Adipocyte (in vitro differentiated cells): ENCODE measurements at regions not wholly inside any gene's neighbourhood (a gene's known extent, or its start where the extent isn't known, plus 50 kb on each side); places are given as distances from the start of the nearest gene placed in this dataset.
"Not testable (repeated sequence)": the region's sequence is repeated elsewhere in the genome, so short reads cannot be mapped to it uniquely, and the experiment has no call there.

Experiments used
- DNase-seq: peaks from one replicate; pipeline ENCODE4 v3.0.0-alpha.2; 2015; ENCODE audit warnings: low read depth
- H3K27me3 ChIP-seq: replicated peaks from 2 replicates; pipeline ENCODE4 v1.7.0; 2013; ENCODE audit warnings: mild to moderate bottlenecking, low read length, moderate library complexity; ENCODE audit not compliant: control insufficient read depth, insufficient read depth
- H3K36me3 ChIP-seq: 2 replicates; pipeline ENCODE4 v1.7.0; 2013; ENCODE audit warnings: low read length, mild to moderate bottlenecking, moderate library complexity; ENCODE audit not compliant: control insufficient read depth, insufficient read depth, severe bottlenecking
- H3K4me1 ChIP-seq: 2 replicates; pipeline ENCODE4 v1.7.0; 2013; ENCODE audit warnings: mild to moderate bottlenecking, low read length, moderate library complexity; ENCODE audit not compliant: control insufficient read depth, insufficient read depth
- H3K4me3 ChIP-seq: 2 replicates; pipeline ENCODE4 v1.7.0; 2013; ENCODE audit warnings: mild to moderate bottlenecking, low read length, moderate library complexity
- H3K9ac ChIP-seq: 2 replicates; pipeline ENCODE4 v1.7.0; 2013; ENCODE audit warnings: mild to moderate bottlenecking, low read length, moderate library complexity
- H3K9me3 ChIP-seq: 2 replicates; pipeline ENCODE4 v1.7.0; 2013; ENCODE audit warnings: mild to moderate bottlenecking, low read length, moderate library complexity; ENCODE audit not compliant: control insufficient read depth

GRCh38 chr5:135170500-135170899 lies 136.5 kb upstream of the PITX1 start:
- DNase-seq = no peak
- no peaks in the 10 kb centered on the region for H3K4me1 ChIP-seq
- no peak overlapping the region for H3K4me3 ChIP-seq
- H3K36me3 ChIP-seq = no peaks in the 10 kb centered on the region
- H3K9ac ChIP-seq = no peak overlapping the region
- H3K27me3 ChIP-seq = peaks cover 65% of the 10 kb centered on the region
- no peaks in the 10 kb centered on the region for H3K9me3 ChIP-seq

GRCh38 chr5:135169753-135170152 lies 135.7 kb upstream of the PITX1 start:
- no peaks in the 10 kb centered on the region for H3K36me3 ChIP-seq
- no peak overlapping the region for H3K4me3 ChIP-seq
- no peak overlapping the region for H3K9ac ChIP-seq
- H3K4me1 ChIP-seq = no peaks in the 10 kb centered on the region
- H3K9me3 ChIP-seq = no peaks in the 10 kb centered on the region
- H3K27me3 ChIP-seq = peaks cover 65% of the 10 kb centered on the region
- no peak for DNase-seq

- no peak for DNase-seq
- H3K9me3 ChIP-seq = no peaks in the 10 kb centered on the region
- H3K27me3 ChIP-seq = peaks cover 70% of the 10 kb centered on the region
- H3K4me1 ChIP-seq = no peaks in the 10 kb centered on the region
- no peak overlapping the region for H3K9ac ChIP-seq
- H3K36me3 ChIP-seq = no peaks in the 10 kb centered on the region
- H3K4me3 ChIP-seq = no peak overlapping the region
Observed at GRCh38 chr5:135167634-135168033, 133.6 kb upstream of the PITX1 start.

- not testable (repeated sequence) for H3K9ac ChIP-seq, DNase-seq, H3K36me3 ChIP-seq, H3K4me1 ChIP-seq, H3K4me3 ChIP-seq, H3K9me3 ChIP-seq
- peaks cover 59% of the 10 kb centered on the region for H3K27me3 ChIP-seq
Observed at GRCh38 chr5:135164873-135165614, 131.0 kb upstream of the PITX1 start.

- Histone ChIP-seq H3K4me1 (no peaks in the 10 kb centered on the region), H3K27me3 (peaks cover 52% of the 10 kb centered on the region)
Observed at GRCh38 chr5:135163964-135164363, 129.9 kb upstream of the PITX1 start.

GRCh38 chr5:135163391-135163790 lies 129.4 kb upstream of the PITX1 start:
- Histone ChIP-seq H3K27me3 (peaks cover 46% of the 10 kb centered on the region), H3K4me1 (no peaks in the 10 kb centered on the region), H3K4me3 (no peak overlapping the region), H3K36me3 (no peaks in the 10 kb centered on the region), H3K9ac (no peak overlapping the region), H3K9me3 (peaks cover 22% of the 10 kb centered on the region)
- no peak for DNase-seq

More at GRCh38 chr5:135163964-135164363, 129.9 kb upstream of the PITX1 start:
- DNase-seq = no peak
- no peak overlapping the region for H3K9ac ChIP-seq
- no peak overlapping the region for H3K4me3 ChIP-seq
- H3K36me3 ChIP-seq = no peaks in the 10 kb centered on the region
- H3K9me3 ChIP-seq = peaks cover 17% of the 10 kb centered on the region

GRCh38 chr5:135162661-135163265 lies 128.7 kb upstream of the PITX1 start:
- H3K9me3 ChIP-seq = peaks cover 28% of the 10 kb centered on the region
- no peaks in the 10 kb centered on the region for H3K4me1 ChIP-seq
- peaks cover 40% of the 10 kb centered on the region for H3K27me3 ChIP-seq
- no peak overlapping the region for H3K9ac ChIP-seq
- DNase-seq = no peak
- no peaks in the 10 kb centered on the region for H3K36me3 ChIP-seq
- no peak overlapping the region for H3K4me3 ChIP-seq

GRCh38 chr5:135161221-135161620 lies 127.2 kb upstream of the PITX1 start:
- no peak overlapping the region for H3K9ac ChIP-seq
- H3K9me3 ChIP-seq = peaks cover 28% of the 10 kb centered on the region
- no peaks in the 10 kb centered on the region for H3K36me3 ChIP-seq
- H3K4me1 ChIP-seq = no peaks in the 10 kb centered on the region
- peaks cover 28% of the 10 kb centered on the region for H3K27me3 ChIP-seq
- no peak for DNase-seq
- no peak overlapping the region for H3K4me3 ChIP-seq

- Histone ChIP-seq H3K27me3 (peaks cover 28% of the 10 kb centered on the region), H3K4me1 (no peaks in the 10 kb centered on the region), H3K9me3 (peaks cover 28% of the 10 kb centered on the region), H3K4me3 (no peak overlapping the region), H3K36me3 (no peaks in the 10 kb centered on the region), H3K9ac (no peak overlapping the region)
- no peak for DNase-seq
Observed at GRCh38 chr5:135160036-135160675, 126.1 kb upstream of the PITX1 start.

GRCh38 chr5:135159626-135160025 lies 125.6 kb upstream of the PITX1 start:
- no peak for DNase-seq
- peaks cover 28% of the 10 kb centered on the region for H3K27me3 ChIP-seq
- H3K4me1 ChIP-seq = no peaks in the 10 kb centered on the region
- no peak overlapping the region for H3K9ac ChIP-seq
- H3K9me3 ChIP-seq = peaks cover 28% of the 10 kb centered on the region
- no peaks in the 10 kb centered on the region for H3K36me3 ChIP-seq
- no peak overlapping the region for H3K4me3 ChIP-seq

GRCh38 chr5:135158982-135159381 lies 125.0 kb upstream of the PITX1 start:
- no peak for DNase-seq
- peaks cover 5% of the 10 kb centered on the region for H3K4me1 ChIP-seq
- H3K36me3 ChIP-seq = no peaks in the 10 kb centered on the region
- peaks cover 28% of the 10 kb centered on the region for H3K9me3 ChIP-seq
- H3K4me3 ChIP-seq = no peak overlapping the region
- no peak overlapping the region for H3K9ac ChIP-seq
- peaks cover 26% of the 10 kb centered on the region for H3K27me3 ChIP-seq
